CD14-positive monocyte (primary cell): ENCODE measurements at regions not wholly inside any gene's neighbourhood (a gene's known extent, or its start where the extent isn't known, plus 50 kb on each side); places are given as distances from the start of the nearest gene placed in this dataset.

Source experiments
- DNase-seq, 3 donors: peaks; one replicate each; pipeline ENCODE4 v3.0.0-alpha.2; 2011 to 2022
- H2AFZ ChIP-seq: 2 replicates; pipeline ENCODE4 v1.6.0; 2012; ENCODE audit warnings: mild to moderate bottlenecking, low read depth, low read length, inconsistent platforms; ENCODE audit not compliant: insufficient read depth, poor library complexity, severe bottlenecking
- H3K27ac ChIP-seq, 2 donors: 1 replicate in 1 of 2; 2 replicates in 1 of 2; pipeline ENCODE4 v1.5.1; 2012 to 2013; ENCODE audit warnings: low read length in 2 of 2, control low read depth in 1 of 2, inconsistent platforms in 1 of 2, low read depth in 1 of 2, mild to moderate bottlenecking in 1 of 2
- H3K27me3 ChIP-seq, 2 donors: one replicate each; pipeline versions ENCODE4 v1.6.0 to v1.6.1; 2011 to 2013; ENCODE audit warnings: low read length in 2 of 2; ENCODE audit not compliant: control insufficient read depth in 2 of 2, insufficient read depth in 2 of 2
- H3K36me3 ChIP-seq, 2 donors: replicated peaks in 1 of 2; 1 replicate in 1 of 2; 2 replicates in 1 of 2; pipeline versions ENCODE4 v1.5.1 to v1.6.1; 2012 to 2013; ENCODE audit warnings: low read length in 2 of 2, control low read depth in 1 of 2, inconsistent platforms in 1 of 2, mild to moderate bottlenecking in 1 of 2; ENCODE audit not compliant: insufficient read depth in 2 of 2, control insufficient read depth in 1 of 2
- H3K4me1 ChIP-seq, 2 donors: 1 replicate in 1 of 2; 2 replicates in 1 of 2; pipeline versions ENCODE4 v1.5.1 to v1.6.1; 2012 to 2013; ENCODE audit warnings: low read length in 2 of 2, control low read depth in 1 of 2, inconsistent platforms in 1 of 2, mild to moderate bottlenecking in 1 of 2, moderate library complexity in 1 of 2; ENCODE audit not compliant: insufficient read depth in 2 of 2, control insufficient read depth in 1 of 2
- H3K4me2 ChIP-seq: replicated peaks from 2 replicates; pipeline ENCODE3; 2012; ENCODE audit warnings: low read length, moderate library complexity, mild to moderate bottlenecking; ENCODE audit not compliant: poor library complexity, severe bottlenecking; ENCODE audit errors: extremely low read depth
- H3K4me3 ChIP-seq, 3 experiments: fragments of 200-600 bp in 1 of 3; sonication (generic) in 1 of 3; replicated peaks in 1 of 3; 1 replicate in 2 of 3; 2 replicates in 1 of 3; pipeline ENCODE4 v1.5.1; 2011 to 2013; ENCODE audit warnings: low read length in 3 of 3, mild to moderate bottlenecking in 3 of 3, control low read depth in 2 of 3, low read depth in 2 of 3, inconsistent platforms in 1 of 3, moderate library complexity in 1 of 3
- H3K79me2 ChIP-seq: 2 replicates; pipeline ENCODE4 v1.6.0; 2012; ENCODE audit warnings: mild to moderate bottlenecking, control low read depth, inconsistent platforms, low read length, moderate library complexity; ENCODE audit not compliant: insufficient read depth
- H3K9ac ChIP-seq: 2 replicates; pipeline ENCODE4 v1.6.0; 2017; ENCODE audit warnings: low read length, mild to moderate bottlenecking; ENCODE audit not compliant: insufficient read depth, poor library complexity, severe bottlenecking
- H3K9me3 ChIP-seq, 2 donors: replicated peaks in 1 of 2; 1 replicate in 1 of 2; 2 replicates in 1 of 2; pipeline versions ENCODE4 v1.5.1 to v1.6.1; 2012 to 2013; ENCODE audit warnings: low read length in 2 of 2, control low read depth in 1 of 2; ENCODE audit not compliant: control insufficient read depth in 1 of 2, insufficient read depth in 1 of 2
- H4K20me1 ChIP-seq: 2 replicates; pipeline ENCODE4 v1.6.0; 2012; ENCODE audit warnings: mild to moderate bottlenecking, low read length, control low read depth, moderate library complexity; ENCODE audit not compliant: insufficient read depth
- H3K27ac Mint-ChIP-seq, 7 donors: one replicate each; pipeline ENCODE4 v1.8.0; 2020; ENCODE audit warnings: mild to moderate bottlenecking in 7 of 7, mixed read lengths in 7 of 7, moderate library complexity in 6 of 7, inconsistent platforms in 2 of 7
- H3K27me3 Mint-ChIP-seq, 3 donors: one replicate each; pipeline ENCODE4 v1.8.0; 2021 to 2022; ENCODE audit warnings: low read depth in 3 of 3, mild to moderate bottlenecking in 3 of 3, mixed read lengths in 3 of 3, moderate library complexity in 3 of 3, inconsistent platforms in 1 of 3
- H3K36me3 Mint-ChIP-seq, 2 donors: one replicate each; pipeline ENCODE4 v1.8.0; 2020; ENCODE audit warnings: mixed read lengths in 2 of 2, inconsistent platforms in 1 of 2, mild to moderate bottlenecking in 1 of 2
- H3K4me1 Mint-ChIP-seq: one replicate; pipeline ENCODE4 v1.8.0; 2020; ENCODE audit warnings: mild to moderate bottlenecking, mixed read lengths
- H3K4me3 Mint-ChIP-seq, 2 donors: one replicate each; pipeline ENCODE4 v1.8.0; 2020; ENCODE audit warnings: mild to moderate bottlenecking in 2 of 2, mixed read lengths in 2 of 2, moderate library complexity in 1 of 2
- H3K9me3 Mint-ChIP-seq, 7 donors: one replicate each; pipeline ENCODE4 v1.8.0; 2020 to 2022; ENCODE audit warnings: mixed read lengths in 7 of 7, mild to moderate bottlenecking in 6 of 7, moderate library complexity in 6 of 7, inconsistent platforms in 2 of 7
- WGBS: methylation state at CpG from one replicate; pipeline ENCODE4 v1.1.5; 2013; ENCODE audit warnings: missing lambda C conversion rate; ENCODE audit not compliant: insufficient coverage; 5-methylcytosine and 5-hydroxymethylcytosine counted together
- intact Hi-C, 2 donors: fragments of 100-400 bp; cut with micrococcal nuclease; formaldehyde crosslinking; loops; one replicate each; pipeline versions ENCODE4 v1.15.0 to v1.15.1; 2023
- TF ChIP-seq, protein P1 (sequence below): fragments of 200-600 bp; IDR thresholded peaks from one replicate; pipeline ENCODE4 v1.8.0; 2022; ENCODE audit warnings: antibody characterized with exemption, mild to moderate bottlenecking

DNA sequence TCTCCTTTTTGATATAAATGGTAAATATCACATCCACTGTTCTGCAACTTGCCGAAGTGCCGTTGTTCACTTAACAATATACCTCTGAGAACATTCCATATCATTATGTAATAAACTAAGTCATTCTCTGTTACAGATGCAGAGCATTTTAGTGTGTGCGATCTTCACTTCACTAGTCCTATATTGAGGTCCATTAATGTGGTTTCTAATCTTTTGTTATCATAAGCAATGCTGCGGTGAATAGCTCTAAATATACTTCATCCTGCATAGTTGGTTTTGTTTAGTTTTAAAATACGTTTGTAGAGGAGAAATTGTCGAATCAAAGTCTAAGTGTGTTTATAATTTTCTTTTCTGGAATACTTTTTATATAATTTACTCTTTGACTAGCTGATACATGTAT, 280.3 kb upstream of the TRIB2 start:
- intact Hi-C loops, result no loop called here
- H3K36me3 Mint-ChIP-seq, result no peaks in the 10 kb centered on the region
- no CpG with 5 or more reads among the region's 6 CpGs for WGBS

DNA sequence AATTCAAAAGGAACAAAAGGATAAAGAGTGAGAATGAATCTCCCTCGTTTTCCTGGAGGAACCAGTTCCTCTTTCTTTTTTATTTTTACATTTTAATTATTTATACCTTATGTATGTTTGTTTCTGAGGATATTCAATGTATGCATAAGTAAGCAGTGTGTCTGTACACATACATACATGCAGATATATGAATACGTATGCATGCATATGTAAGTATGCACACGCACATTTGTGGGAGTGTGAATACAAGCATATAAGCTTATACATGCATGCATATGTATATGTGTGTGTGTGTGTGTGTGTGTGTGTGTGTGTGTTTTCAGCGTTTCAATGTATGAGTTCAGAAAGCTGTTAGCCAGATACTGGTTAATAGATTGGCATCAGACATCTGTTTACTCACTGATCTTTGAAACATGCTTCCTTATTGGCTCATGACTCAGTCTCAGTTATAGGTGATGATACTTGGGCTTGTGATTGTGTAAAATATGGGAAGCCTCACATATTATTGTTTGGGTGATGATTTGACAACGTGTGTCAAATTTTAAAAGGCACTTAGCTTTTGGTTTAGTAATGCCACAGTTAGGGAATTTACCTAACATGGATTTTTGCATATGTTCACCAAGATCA, 279.7 kb upstream of the TRIB2 start:
- Histone ChIP-seq H3K4me1 (peaks cover under 1 to 3% of the 10 kb centered on the region in 2 donors), H3K36me3 (no peaks in the 10 kb centered on the region), H4K20me1 (no peaks in the 10 kb centered on the region), H3K27ac (no peak overlapping the region), H3K4me3 (no peak overlapping the region), H3K4me2 (no peak overlapping the region), H2AFZ (no peak overlapping the region), H3K9ac (no peak overlapping the region), H3K79me2 (no peaks in the 10 kb centered on the region), H3K9me3 (no peaks in the 10 kb centered on the region), H3K27me3 (no peaks in the 10 kb centered on the region)
- Mint-ChIP-seq H3K9me3 (no peaks in the 10 kb centered on the region), H3K27me3 (no peaks in the 10 kb centered on the region), H3K4me3 (no peak overlapping the region), H3K27ac (no peak overlapping the region), H3K4me1 (peaks cover 16% of the 10 kb centered on the region), H3K36me3 (no peaks in the 10 kb centered on the region)
- no CpG with 5 or more reads among the region's 5 CpGs for WGBS
- DNase-seq, result no peak
- intact Hi-C loops, result no loop called here
- TF ChIP-seq, protein P1, sequence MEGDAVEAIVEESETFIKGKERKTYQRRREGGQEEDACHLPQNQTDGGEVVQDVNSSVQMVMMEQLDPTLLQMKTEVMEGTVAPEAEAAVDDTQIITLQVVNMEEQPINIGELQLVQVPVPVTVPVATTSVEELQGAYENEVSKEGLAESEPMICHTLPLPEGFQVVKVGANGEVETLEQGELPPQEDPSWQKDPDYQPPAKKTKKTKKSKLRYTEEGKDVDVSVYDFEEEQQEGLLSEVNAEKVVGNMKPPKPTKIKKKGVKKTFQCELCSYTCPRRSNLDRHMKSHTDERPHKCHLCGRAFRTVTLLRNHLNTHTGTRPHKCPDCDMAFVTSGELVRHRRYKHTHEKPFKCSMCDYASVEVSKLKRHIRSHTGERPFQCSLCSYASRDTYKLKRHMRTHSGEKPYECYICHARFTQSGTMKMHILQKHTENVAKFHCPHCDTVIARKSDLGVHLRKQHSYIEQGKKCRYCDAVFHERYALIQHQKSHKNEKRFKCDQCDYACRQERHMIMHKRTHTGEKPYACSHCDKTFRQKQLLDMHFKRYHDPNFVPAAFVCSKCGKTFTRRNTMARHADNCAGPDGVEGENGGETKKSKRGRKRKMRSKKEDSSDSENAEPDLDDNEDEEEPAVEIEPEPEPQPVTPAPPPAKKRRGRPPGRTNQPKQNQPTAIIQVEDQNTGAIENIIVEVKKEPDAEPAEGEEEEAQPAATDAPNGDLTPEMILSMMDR, result no peak

More for the DNA sequence above, 280.3 kb upstream of the TRIB2 start:
- Histone ChIP-seq H3K4me2 (no peak overlapping the region), H3K27me3 (no peaks in the 10 kb centered on the region), H3K9ac (no peak overlapping the region), H3K9me3 (no peaks in the 10 kb centered on the region), H4K20me1 (no peaks in the 10 kb centered on the region), H3K27ac (no peak overlapping the region), H3K79me2 (no peaks in the 10 kb centered on the region), H3K4me3 (no peak overlapping the region), H3K36me3 (no peaks in the 10 kb centered on the region), H3K4me1 (peaks cover 2 to 6% of the 10 kb centered on the region in 2 donors), H2AFZ (no peak overlapping the region)
- no peak overlapping the region for H3K27ac Mint-ChIP-seq
- peaks cover 17% of the 10 kb centered on the region for H3K4me1 Mint-ChIP-seq
- no peak overlapping the region for H3K4me3 Mint-ChIP-seq
- no peaks in the 10 kb centered on the region for H3K27me3 Mint-ChIP-seq
- DNase-seq, result no peak
- TF ChIP-seq, protein P1, result no peak
- no peaks in the 10 kb centered on the region for H3K9me3 Mint-ChIP-seq
